ENCODE measurements at regions not wholly inside any gene's neighbourhood (a gene's known extent, or its start where the extent isn't known, plus 50 kb on each side); places are given as distances from the start of the nearest gene placed in this dataset.

DNA sequence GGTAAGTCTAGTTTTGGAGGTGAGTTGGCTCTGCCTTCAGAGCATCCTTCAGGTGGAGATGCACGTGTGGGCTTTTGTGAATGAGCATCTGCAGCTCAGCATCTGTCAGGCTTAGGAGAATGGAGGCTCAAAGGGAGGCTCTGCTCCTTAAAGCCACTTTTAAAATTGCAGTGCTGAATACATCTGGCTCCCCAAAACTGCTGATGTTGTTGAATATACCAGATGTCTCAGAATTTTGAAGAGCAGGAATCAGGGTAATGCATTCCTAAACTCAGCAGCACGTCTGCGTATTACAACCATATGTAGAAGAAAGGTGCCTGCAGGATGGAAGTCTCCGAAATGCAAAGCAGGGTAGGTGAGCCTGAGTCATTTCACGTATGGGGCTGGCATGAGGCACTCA, 106.5 kb upstream of the EFEMP1 start:
- TF ChIP-seq, protein P1, sequence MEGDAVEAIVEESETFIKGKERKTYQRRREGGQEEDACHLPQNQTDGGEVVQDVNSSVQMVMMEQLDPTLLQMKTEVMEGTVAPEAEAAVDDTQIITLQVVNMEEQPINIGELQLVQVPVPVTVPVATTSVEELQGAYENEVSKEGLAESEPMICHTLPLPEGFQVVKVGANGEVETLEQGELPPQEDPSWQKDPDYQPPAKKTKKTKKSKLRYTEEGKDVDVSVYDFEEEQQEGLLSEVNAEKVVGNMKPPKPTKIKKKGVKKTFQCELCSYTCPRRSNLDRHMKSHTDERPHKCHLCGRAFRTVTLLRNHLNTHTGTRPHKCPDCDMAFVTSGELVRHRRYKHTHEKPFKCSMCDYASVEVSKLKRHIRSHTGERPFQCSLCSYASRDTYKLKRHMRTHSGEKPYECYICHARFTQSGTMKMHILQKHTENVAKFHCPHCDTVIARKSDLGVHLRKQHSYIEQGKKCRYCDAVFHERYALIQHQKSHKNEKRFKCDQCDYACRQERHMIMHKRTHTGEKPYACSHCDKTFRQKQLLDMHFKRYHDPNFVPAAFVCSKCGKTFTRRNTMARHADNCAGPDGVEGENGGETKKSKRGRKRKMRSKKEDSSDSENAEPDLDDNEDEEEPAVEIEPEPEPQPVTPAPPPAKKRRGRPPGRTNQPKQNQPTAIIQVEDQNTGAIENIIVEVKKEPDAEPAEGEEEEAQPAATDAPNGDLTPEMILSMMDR (IDR thresholded peaks at IDR 0.05; ENCODE audit: insufficient read depth, low read length, poor library complexity, severe bottlenecking): no peak
- no peak for TF ChIP-seq EZH2phosphoT487 (conservative IDR thresholded peaks at IDR 0.05; ENCODE audit: low read length)
